ENCODE measurements at regions not wholly inside any gene's neighbourhood (a gene's known extent, or its start where the extent isn't known, plus 50 kb on each side); places are given as distances from the start of the nearest gene placed in this dataset.

DNA sequence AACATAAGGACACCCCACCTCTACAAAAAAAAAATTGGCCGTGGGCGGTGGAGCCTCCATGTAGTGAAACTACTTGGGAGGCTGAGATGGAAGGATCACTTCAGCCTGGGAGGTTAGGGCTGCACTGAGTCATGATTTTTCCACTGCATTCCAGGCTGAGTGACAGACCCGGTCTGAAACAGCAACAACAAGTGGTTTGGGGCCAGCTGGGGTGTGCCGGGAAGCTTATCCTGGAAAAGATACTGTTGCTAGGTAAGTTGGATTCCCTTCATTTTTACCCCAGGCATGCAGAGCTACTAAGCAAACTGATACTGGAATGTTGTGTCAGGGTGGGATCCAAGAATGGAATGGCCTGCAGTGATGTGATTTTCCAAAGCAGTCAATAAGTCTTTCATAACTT, 57.0 kb downstream of the XAGE2 start:
- DNase-seq (ENCODE audit: low read depth) = peak; percentile 23

DNA sequence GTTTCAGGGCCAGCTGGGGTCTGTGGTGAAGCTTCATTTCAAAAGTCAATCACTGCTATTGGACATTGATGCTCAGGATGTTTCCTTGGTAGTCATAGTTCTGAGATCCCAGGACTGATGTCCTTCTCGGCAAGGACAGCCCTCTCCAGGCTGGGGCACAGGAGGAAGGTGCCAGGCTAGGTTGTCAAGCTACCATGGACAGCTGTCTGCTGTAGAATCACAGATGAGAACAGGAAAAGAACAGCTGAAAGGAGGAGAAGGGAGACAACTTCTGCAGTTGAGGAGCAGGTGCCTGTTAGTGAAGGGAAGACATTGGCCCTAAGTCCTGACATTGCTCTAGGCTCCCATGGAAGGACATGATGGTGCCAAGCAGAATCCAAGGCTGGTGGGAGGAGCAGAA, 58.0 kb downstream of the XAGE2 start:
- DNase-seq (ENCODE audit: low read depth) = no peak

DNA sequence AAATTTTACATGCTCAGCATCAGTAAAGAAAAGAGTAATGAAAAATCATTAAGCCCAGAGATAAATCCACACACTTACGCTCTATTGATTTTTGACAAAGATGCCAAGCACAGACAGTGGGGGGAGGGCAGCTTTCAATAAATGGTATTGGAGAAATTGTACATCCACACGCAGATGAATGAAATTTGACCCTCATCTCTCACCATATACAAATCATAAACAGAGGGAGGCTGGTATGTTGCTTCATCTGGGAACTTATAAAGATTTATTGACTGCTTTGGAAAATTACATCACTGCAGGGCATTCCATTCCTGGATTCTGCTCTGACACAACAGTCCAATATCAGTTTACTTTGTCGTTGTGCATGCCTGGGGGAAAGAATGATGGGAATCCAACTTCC, 58.4 kb upstream of the XAGE1A start:
- DNase-seq (ENCODE audit: low read depth) = no peak
